Subcutaneous abdominal adipose tissue (tissue), 5 donors: ENCODE measurements at regions not wholly inside any gene's neighbourhood (a gene's known extent, or its start where the extent isn't known, plus 50 kb on each side); places are given as distances from the start of the nearest gene placed in this dataset.

ENCODE experiments used
- H3K27ac ChIP-seq: one replicate; pipeline ENCODE4 v1.7.0; 2013; ENCODE audit warnings: low read depth, mild to moderate bottlenecking, inconsistent platforms, low read length, moderate library complexity
- H3K27me3 ChIP-seq, 5 donors: one replicate each; pipeline ENCODE4 v1.7.0; 2013; ENCODE audit warnings: low read length in 5 of 5, inconsistent platforms in 1 of 5; ENCODE audit not compliant: control insufficient read depth in 5 of 5, insufficient read depth in 4 of 5
- H3K36me3 ChIP-seq, 5 donors: one replicate each; pipeline ENCODE4 v1.7.0; 2013; ENCODE audit warnings: low read length in 5 of 5; ENCODE audit not compliant: control insufficient read depth in 5 of 5, insufficient read depth in 5 of 5
- H3K4me1 ChIP-seq, 5 donors: one replicate each; pipeline ENCODE4 v1.7.0; 2013; ENCODE audit warnings: low read length in 5 of 5, mild to moderate bottlenecking in 3 of 5, moderate library complexity in 1 of 5; ENCODE audit not compliant: control insufficient read depth in 5 of 5, insufficient read depth in 5 of 5
- H3K4me3 ChIP-seq, 5 donors: one replicate each; pipeline ENCODE4 v1.7.0; 2013; ENCODE audit warnings: low read length in 5 of 5, low read depth in 1 of 5
- H3K9ac ChIP-seq, 5 donors: one replicate each; pipeline ENCODE4 v1.7.0; 2013; ENCODE audit warnings: low read length in 5 of 5, mild to moderate bottlenecking in 4 of 5, moderate library complexity in 3 of 5
- H3K9me3 ChIP-seq, 5 donors: one replicate each; pipeline ENCODE4 v1.7.0; 2013; ENCODE audit warnings: low read length in 5 of 5; ENCODE audit not compliant: control insufficient read depth in 5 of 5
- donor health status: healthy.
- donor health status: healthy.
- donor health status: healthy.
- donor health status: healthy.
- donor health status: healthy.

GRCh38 chr22:26979294-26979693 lies 321.9 kb downstream of the MIAT start:
- peaks cover 0 to 4% (median 0%) of the 10 kb centered on the region in 5 donors for H3K4me1 ChIP-seq
- no peak overlapping the region for H3K9ac ChIP-seq
- no peaks in the 10 kb centered on the region for H3K27me3 ChIP-seq
- H3K36me3 ChIP-seq: no peaks in the 10 kb centered on the region
- H3K27ac ChIP-seq: no peak overlapping the region
- no peak overlapping the region for H3K4me3 ChIP-seq
- no peaks in the 10 kb centered on the region for H3K9me3 ChIP-seq

- Histone ChIP-seq H3K4me1 (peaks cover 0 to 4% (median 0%) of the 10 kb centered on the region in 5 donors), H3K4me3 (no peak overlapping the region), H3K36me3 (no peaks in the 10 kb centered on the region), H3K9me3 (no peaks in the 10 kb centered on the region), H3K27ac (no peak overlapping the region), H3K9ac (no peak overlapping the region), H3K27me3 (peaks cover 0 to 2% (median 0%) of the 10 kb centered on the region in 5 donors)
Observed at GRCh38 chr22:26981111-26981510, 323.7 kb downstream of the MIAT start.

GRCh38 chr22:26981541-26981940 lies 324.2 kb downstream of the MIAT start:
- H3K9ac ChIP-seq: no peak overlapping the region
- H3K27me3 ChIP-seq: peaks cover 0 to 4% (median 0%) of the 10 kb centered on the region in 5 donors
- no peaks in the 10 kb centered on the region for H3K36me3 ChIP-seq
- no peak overlapping the region for H3K27ac ChIP-seq
- peaks cover 0 to 6% (median 0%) of the 10 kb centered on the region in 5 donors for H3K4me1 ChIP-seq
- H3K9me3 ChIP-seq: no peaks in the 10 kb centered on the region
- H3K4me3 ChIP-seq: no peak overlapping the region

GRCh38 chr22:26983311-26983710 lies 325.9 kb downstream of the MIAT start:
- Histone ChIP-seq H3K27ac (no peak overlapping the region), H3K4me1 (peaks cover 0 to 6% (median 0%) of the 10 kb centered on the region in 5 donors), H3K9ac (no peak overlapping the region), H3K9me3 (no peaks in the 10 kb centered on the region), H3K4me3 (no peak overlapping the region), H3K36me3 (no peaks in the 10 kb centered on the region), H3K27me3 (peaks cover 0 to 4% (median 0%) of the 10 kb centered on the region in 5 donors)

GRCh38 chr22:26985206-26985605 lies 327.8 kb downstream of the MIAT start:
- no peaks in the 10 kb centered on the region for H3K9me3 ChIP-seq
- H3K27me3 ChIP-seq: peaks cover 0 to 4% (median 0%) of the 10 kb centered on the region in 5 donors
- no peaks in the 10 kb centered on the region for H3K36me3 ChIP-seq
- H3K9ac ChIP-seq: no peak overlapping the region
- H3K27ac ChIP-seq: no peak overlapping the region
- no peak overlapping the region for H3K4me3 ChIP-seq
- H3K4me1 ChIP-seq: peaks cover 0 to 6% (median 0%) of the 10 kb centered on the region in 5 donors

- H3K9me3 ChIP-seq: no peaks in the 10 kb centered on the region
- no peak overlapping the region for H3K27ac ChIP-seq
- H3K36me3 ChIP-seq: no peaks in the 10 kb centered on the region
- no peak overlapping the region for H3K4me3 ChIP-seq
- H3K27me3 ChIP-seq: peaks cover 0 to 4% (median 0%) of the 10 kb centered on the region in 5 donors
- peaks cover 0 to 6% (median 0%) of the 10 kb centered on the region in 5 donors for H3K4me1 ChIP-seq
- H3K9ac ChIP-seq: no peak overlapping the region
Observed at GRCh38 chr22:26985931-26986782, 328.8 kb downstream of the MIAT start.

- Histone ChIP-seq H3K36me3 (no peaks in the 10 kb centered on the region), H3K27me3 (peaks cover 0 to 4% (median 0%) of the 10 kb centered on the region in 5 donors), H3K4me3 (no peak overlapping the region), H3K4me1 (peaks cover 0 to 6% (median 0%) of the 10 kb centered on the region in 5 donors), H3K9ac (no peak overlapping the region), H3K9me3 (peaks cover 0 to 3% (median 0%) of the 10 kb centered on the region in 5 donors), H3K27ac (no peak overlapping the region)
Observed at GRCh38 chr22:26986884-26987283, 329.5 kb downstream of the MIAT start.

GRCh38 chr22:26990503-26991189 lies 333.3 kb downstream of the MIAT start:
- H3K27ac ChIP-seq: no peak overlapping the region
- H3K27me3 ChIP-seq: peaks cover 0 to 4% (median 0%) of the 10 kb centered on the region in 5 donors
- no peak overlapping the region for H3K9ac ChIP-seq
- H3K4me1 ChIP-seq: peaks cover 0 to 16% (median 10%) of the 10 kb centered on the region in 5 donors
- H3K36me3 ChIP-seq: no peaks in the 10 kb centered on the region
- H3K4me3 ChIP-seq: no peak overlapping the region
- H3K9me3 ChIP-seq: peaks cover 0 to 3% (median 0%) of the 10 kb centered on the region in 5 donors

- no peak overlapping the region for H3K4me3 ChIP-seq
- peaks cover 0 to 3% (median 0%) of the 10 kb centered on the region in 5 donors for H3K9me3 ChIP-seq
- no peak overlapping the region for H3K9ac ChIP-seq
- no peak overlapping the region for H3K27ac ChIP-seq
- no peaks in the 10 kb centered on the region for H3K27me3 ChIP-seq
- H3K36me3 ChIP-seq: no peaks in the 10 kb centered on the region
- peaks cover 0 to 16% (median 10%) of the 10 kb centered on the region in 5 donors for H3K4me1 ChIP-seq
Observed at GRCh38 chr22:26992556-26992955, 335.2 kb downstream of the MIAT start.

GRCh38 chr22:26993886-26994285 lies 336.5 kb downstream of the MIAT start:
- H3K27ac ChIP-seq: no peak overlapping the region
- no peak overlapping the region for H3K4me3 ChIP-seq
- no peaks in the 10 kb centered on the region for H3K27me3 ChIP-seq
- H3K9me3 ChIP-seq: peaks cover 0 to 3% (median 0%) of the 10 kb centered on the region in 5 donors
- H3K4me1 ChIP-seq: peaks cover 4 to 24% (median 17%) of the 10 kb centered on the region in 5 donors
- no peak overlapping the region for H3K9ac ChIP-seq
- H3K36me3 ChIP-seq: no peaks in the 10 kb centered on the region
